ENCODE measurements at regions not wholly inside any gene's neighbourhood (a gene's known extent, or its start where the extent isn't known, plus 50 kb on each side); places are given as distances from the start of the nearest gene placed in this dataset.

- DNase-seq (ENCODE audit: low read depth) = no peak
These were observed 380.5 kb upstream of the NFE2L3 start for GRCh38 chr7:25771491-25771890.

GRCh38 chr7:25772802-25773201 is 379.2 kb upstream of the NFE2L3 start:
- no peak for DNase-seq (ENCODE audit: low read depth)

- no peak for DNase-seq (ENCODE audit: low read depth)
These were observed 377.3 kb upstream of the NFE2L3 start for GRCh38 chr7:25774675-25775074.

- no peak for DNase-seq (ENCODE audit: low read depth)
These were observed 376.4 kb upstream of the NFE2L3 start for GRCh38 chr7:25775570-25775969.

- DNase-seq (ENCODE audit: low read depth) = no peak
These were observed 375.8 kb upstream of the NFE2L3 start for GRCh38 chr7:25775999-25776743.

- no peak for DNase-seq (ENCODE audit: low read depth)
These were observed 375.3 kb upstream of the NFE2L3 start for GRCh38 chr7:25776744-25777123.

GRCh38 chr7:25777969-25778708 is 373.9 kb upstream of the NFE2L3 start:
- DNase-seq (ENCODE audit: low read depth) = no peak

- no peak for DNase-seq (ENCODE audit: low read depth)
These were observed 372.9 kb upstream of the NFE2L3 start for GRCh38 chr7:25779002-25779546.

- no peak for DNase-seq (ENCODE audit: low read depth)
These were observed 371.1 kb upstream of the NFE2L3 start for GRCh38 chr7:25780904-25781303.

GRCh38 chr7:25781704-25782103 is 370.3 kb upstream of the NFE2L3 start:
- no peak for DNase-seq (ENCODE audit: low read depth)

GRCh38 chr7:25786936-25787335 is 365.1 kb upstream of the NFE2L3 start:
- peak; percentile 16 for DNase-seq (ENCODE audit: low read depth)

- DNase-seq (ENCODE audit: low read depth) = no peak
These were observed 364.7 kb upstream of the NFE2L3 start for GRCh38 chr7:25787336-25787735.

- DNase-seq (ENCODE audit: low read depth) = no peak
These were observed 363.6 kb upstream of the NFE2L3 start for GRCh38 chr7:25788371-25788770.

GRCh38 chr7:25788961-25789620 is 362.9 kb upstream of the NFE2L3 start:
- DNase-seq (ENCODE audit: low read depth) = no peak

- DNase-seq (ENCODE audit: low read depth) = peak; percentile 51
These were observed 362.0 kb upstream of the NFE2L3 start for GRCh38 chr7:25789701-25790640.

GRCh38 chr7:25790963-25791362 is 361.0 kb upstream of the NFE2L3 start:
- no peak for DNase-seq (ENCODE audit: low read depth)

GRCh38 chr7:25792586-25792985 is 359.4 kb upstream of the NFE2L3 start:
- DNase-seq (ENCODE audit: low read depth) = no peak

- no peak for DNase-seq (ENCODE audit: low read depth)
These were observed 356.2 kb upstream of the NFE2L3 start for GRCh38 chr7:25795824-25796235.

GRCh38 chr7:25798344-25798743 is 353.7 kb upstream of the NFE2L3 start:
- no peak for DNase-seq (ENCODE audit: low read depth)

GRCh38 chr7:25801214-25801613 is 350.8 kb upstream of the NFE2L3 start:
- DNase-seq (ENCODE audit: low read depth) = no peak

- DNase-seq (ENCODE audit: low read depth) = no peak
These were observed 349.9 kb upstream of the NFE2L3 start for GRCh38 chr7:25802057-25802456.
